ENCODE measurements at regions not wholly inside any gene's neighbourhood (a gene's known extent, or its start where the extent isn't known, plus 50 kb on each side); places are given as distances from the start of the nearest gene placed in this dataset.

GRCh38 chrX:85570496-85570895, 191.0 kb upstream of the POF1B start:
- TF ChIP-seq CTCF (IDR thresholded peaks at IDR 0.05; ENCODE audit: low read depth, low read length) (no peak), EZH2phosphoT487 (IDR thresholded peaks at IDR 0.05; ENCODE audit: low read depth) (no peak)
- Histone ChIP-seq H3K79me2 (ENCODE audit: low read length) (no peaks in the 10 kb centered on the region), H3K9ac (ENCODE audit: low read length) (no peak overlapping the region), H3K9me3 (ENCODE audit: insufficient read depth, low read length) (no peaks in the 10 kb centered on the region), H4K20me1 (ENCODE audit: insufficient read depth, low read length) (no peaks in the 10 kb centered on the region), H2AFZ (ENCODE audit: low read depth, low read length) (no peak overlapping the region), H3K4me2 (ENCODE audit: low read length) (no peak overlapping the region), H3K27me3 (ENCODE audit: low read depth, low read length) (no peaks in the 10 kb centered on the region), H3K4me3 (ENCODE audit: low read length) (no peak overlapping the region), H3K36me3 (replicated peaks; ENCODE audit: low read depth, low read length) (no peaks in the 10 kb centered on the region), H3K4me1 (ENCODE audit: low read length) (peaks cover 12% of the 10 kb centered on the region), H3K27ac (ENCODE audit: low read length) (no peak overlapping the region)

- H3K36me3 ChIP-seq (replicated peaks; ENCODE audit: low read depth, low read length), result no peaks in the 10 kb centered on the region
- H2AFZ ChIP-seq (ENCODE audit: low read depth, low read length), result no peak overlapping the region
- TF ChIP-seq EZH2phosphoT487 (IDR thresholded peaks at IDR 0.05; ENCODE audit: low read depth) (no peak), CTCF (IDR thresholded peaks at IDR 0.05; ENCODE audit: low read depth, low read length) (no peak)
- no peaks in the 10 kb centered on the region for H4K20me1 ChIP-seq (ENCODE audit: insufficient read depth, low read length)
- no peak overlapping the region for H3K4me2 ChIP-seq (ENCODE audit: low read length)
- no peaks in the 10 kb centered on the region for H3K79me2 ChIP-seq (ENCODE audit: low read length)
- no peak overlapping the region for H3K9ac ChIP-seq (ENCODE audit: low read length)
- H3K27me3 ChIP-seq (ENCODE audit: low read depth, low read length), result no peaks in the 10 kb centered on the region
- H3K27ac ChIP-seq (ENCODE audit: low read length), result no peak overlapping the region
- no peak overlapping the region for H3K4me3 ChIP-seq (ENCODE audit: low read length)
- no peaks in the 10 kb centered on the region for H3K9me3 ChIP-seq (ENCODE audit: insufficient read depth, low read length)
- peaks cover 12% of the 10 kb centered on the region for H3K4me1 ChIP-seq (ENCODE audit: low read length)
Measured at GRCh38 chrX:85569686-85570085, 190.2 kb upstream of the POF1B start.

GRCh38 chrX:85569096-85569495, 189.6 kb upstream of the POF1B start:
- H3K4me1 ChIP-seq (ENCODE audit: low read length), result peaks cover 7% of the 10 kb centered on the region
- H3K9ac ChIP-seq (ENCODE audit: low read length), result no peak overlapping the region
- H3K36me3 ChIP-seq (replicated peaks; ENCODE audit: low read depth, low read length), result no peaks in the 10 kb centered on the region
- H3K9me3 ChIP-seq (ENCODE audit: insufficient read depth, low read length), result no peaks in the 10 kb centered on the region
- H3K4me3 ChIP-seq (ENCODE audit: low read length), result no peak overlapping the region
- no peak overlapping the region for H3K27ac ChIP-seq (ENCODE audit: low read length)
- H3K4me2 ChIP-seq (ENCODE audit: low read length), result no peak overlapping the region
- no peak overlapping the region for H2AFZ ChIP-seq (ENCODE audit: low read depth, low read length)
- no peak for TF ChIP-seq CTCF (IDR thresholded peaks at IDR 0.05; ENCODE audit: low read depth, low read length)
- no peak for TF ChIP-seq EZH2phosphoT487 (IDR thresholded peaks at IDR 0.05; ENCODE audit: low read depth)
- H3K79me2 ChIP-seq (ENCODE audit: low read length), result no peaks in the 10 kb centered on the region
- H4K20me1 ChIP-seq (ENCODE audit: insufficient read depth, low read length), result no peaks in the 10 kb centered on the region
- H3K27me3 ChIP-seq (ENCODE audit: low read depth, low read length), result no peaks in the 10 kb centered on the region

- Histone ChIP-seq H3K4me1 (ENCODE audit: low read length) (no peaks in the 10 kb centered on the region), H3K27ac (ENCODE audit: low read length) (no peak overlapping the region), H3K36me3 (replicated peaks; ENCODE audit: low read depth, low read length) (no peaks in the 10 kb centered on the region), H2AFZ (ENCODE audit: low read depth, low read length) (no peak overlapping the region), H4K20me1 (ENCODE audit: insufficient read depth, low read length) (no peaks in the 10 kb centered on the region), H3K9me3 (ENCODE audit: insufficient read depth, low read length) (no peaks in the 10 kb centered on the region), H3K4me2 (ENCODE audit: low read length) (no peak overlapping the region), H3K9ac (ENCODE audit: low read length) (no peak overlapping the region), H3K79me2 (ENCODE audit: low read length) (no peaks in the 10 kb centered on the region), H3K4me3 (ENCODE audit: low read length) (no peak overlapping the region), H3K27me3 (ENCODE audit: low read depth, low read length) (no peaks in the 10 kb centered on the region)
- TF ChIP-seq EZH2phosphoT487 (IDR thresholded peaks at IDR 0.05; ENCODE audit: low read depth) (no peak), CTCF (IDR thresholded peaks at IDR 0.05; ENCODE audit: low read depth, low read length) (no peak)
Measured at GRCh38 chrX:85561231-85561630, 181.8 kb upstream of the POF1B start.
